WTC11 (cell line): ENCODE measurements at regions not wholly inside any gene's neighbourhood (a gene's known extent, or its start where the extent isn't known, plus 50 kb on each side); places are given as distances from the start of the nearest gene placed in this dataset.

ENCODE experiments used
- ATAC-seq: fragments of 200-7000 bp; cut with Tn5 transposase; 2 replicates; pipeline ENCODE4 v1.10.0; 2021; ENCODE audit warnings: mild to moderate bottlenecking, moderate library complexity
- CTCF ChIA-PET: fragments of 300-600 bp; sonication (Branson Sonifier 250); formaldehyde crosslinking; loops from one replicate; lab custom pipeline; 2021; ENCODE audit warnings: antibody characterized with exemption; lab: Charles Lee
- POLR2A ChIA-PET: fragments of 350-600 bp; sonication (Branson Sonifier 250); formaldehyde crosslinking; loops from one replicate; lab custom pipeline; 2021; ENCODE audit warnings: antibody characterized with exemption; lab: Charles Lee
- DNase-seq: peaks from one replicate; pipeline ENCODE4 v3.0.0; 2021; ENCODE audit warnings: low spot score
- H3K27ac Mint-ChIP-seq: 2 replicates; pipeline ENCODE4 v1.8.0; 2021; ENCODE audit warnings: mixed read lengths
- H3K27me3 Mint-ChIP-seq: 2 replicates; pipeline ENCODE4 v1.8.0; 2021; ENCODE audit warnings: low read depth, mild to moderate bottlenecking, moderate library complexity, mixed read lengths
- H3K36me3 Mint-ChIP-seq: 2 replicates; pipeline ENCODE4 v1.8.0; 2021; ENCODE audit warnings: mixed read lengths
- H3K4me1 Mint-ChIP-seq: 2 replicates; pipeline ENCODE4 v1.8.0; 2022; ENCODE audit warnings: mixed read lengths
- H3K4me3 Mint-ChIP-seq: 2 replicates; pipeline ENCODE4 v1.8.0; 2021; ENCODE audit warnings: mild to moderate bottlenecking, moderate library complexity, mixed read lengths
- H3K9me3 Mint-ChIP-seq: 2 replicates; pipeline ENCODE4 v1.8.0; 2021; ENCODE audit warnings: mixed read lengths
- GRHL2 ChIP-seq: fragments of 250-450 bp; sonication (Bioruptor Pico); IDR thresholded peaks from 2 replicates; pipeline ENCODE4 v1.8.0; 2022; ENCODE audit warnings: mild to moderate bottlenecking, moderate library complexity; ENCODE audit not compliant: insufficient replicate concordance, severe bottlenecking
- JAZF1 ChIP-seq: fragments of 250-450 bp; sonication (Bioruptor Pico); IDR thresholded peaks from 2 replicates; pipeline ENCODE4 v1.9.0; 2021; ENCODE audit warnings: moderate library complexity, mild to moderate bottlenecking, inconsistent platforms
- MYBL2 ChIP-seq: sonication (generic); formaldehyde crosslinking; IDR thresholded peaks from 2 replicates; pipeline ENCODE4 v1.8.1; 2023; ENCODE audit warnings: mild to moderate bottlenecking, moderate library complexity, missing genetic modification reagents
- NR2C2 ChIP-seq: sonication (generic); formaldehyde crosslinking; IDR thresholded peaks from 2 replicates; pipeline ENCODE4 v1.8.0; 2022; ENCODE audit warnings: mild to moderate bottlenecking, missing genetic modification reagents
- SOX15 ChIP-seq: fragments of 250-450 bp; sonication (Bioruptor Pico); IDR thresholded peaks from 2 replicates; pipeline ENCODE4 v1.9.0; 2021; ENCODE audit warnings: mild to moderate bottlenecking
- TEAD4 ChIP-seq: sonication (generic); formaldehyde crosslinking; IDR thresholded peaks from 2 replicates; pipeline ENCODE4 v1.8.0; 2022; ENCODE audit warnings: mild to moderate bottlenecking, missing genetic modification reagents
- ZNF121 ChIP-seq: sonication (generic); formaldehyde crosslinking; IDR thresholded peaks from 2 replicates; pipeline ENCODE4 v1.8.0; 2023; ENCODE audit warnings: missing genetic modification reagents
- ZNF138 ChIP-seq: sonication (generic); formaldehyde crosslinking; conservative IDR thresholded peaks from 2 replicates; pipeline ENCODE4 v1.8.1; 2022; ENCODE audit warnings: mild to moderate bottlenecking, moderate library complexity, missing genetic modification reagents
- ZNF219 ChIP-seq: sonication (generic); formaldehyde crosslinking; IDR thresholded peaks from 2 replicates; pipeline ENCODE4 v1.8.0; 2023; ENCODE audit warnings: missing genetic modification reagents, mild to moderate bottlenecking, borderline replicate concordance
- ZNF232 ChIP-seq: sonication (generic); formaldehyde crosslinking; IDR thresholded peaks from 2 replicates; pipeline ENCODE4 v1.8.0; 2022; ENCODE audit warnings: mild to moderate bottlenecking, missing genetic modification reagents
- ZNF396 ChIP-seq: fragments of 250-450 bp; sonication (Bioruptor Pico); IDR thresholded peaks from 2 replicates; pipeline ENCODE4 v1.8.0; 2021; ENCODE audit warnings: mild to moderate bottlenecking, moderate library complexity, borderline replicate concordance
- TF ChIP-seq, protein P1 (sequence below): sonication (generic); formaldehyde crosslinking; IDR thresholded peaks from 2 replicates; pipeline ENCODE4 v1.8.0; 2022; ENCODE audit warnings: mild to moderate bottlenecking, missing genetic modification reagents
- TF ChIP-seq, protein P2 (sequence below): fragments of 250-450 bp; sonication (Bioruptor Pico); IDR thresholded peaks from 2 replicates; pipeline ENCODE4 v1.9.0; 2021; ENCODE audit warnings: mild to moderate bottlenecking, borderline replicate concordance
- TF ChIP-seq, protein P3 (sequence below): sonication (generic); formaldehyde crosslinking; conservative IDR thresholded peaks from 2 replicates; pipeline ENCODE4 v1.8.1; 2022; ENCODE audit warnings: mild to moderate bottlenecking, missing genetic modification reagents
- TF ChIP-seq, protein P4 (sequence below): sonication (generic); formaldehyde crosslinking; IDR thresholded peaks from 2 replicates; pipeline ENCODE4 v1.8.0; 2023; ENCODE audit warnings: missing genetic modification reagents, mild to moderate bottlenecking, borderline replicate concordance
- TF ChIP-seq, protein P5 (sequence below): sonication (generic); formaldehyde crosslinking; IDR thresholded peaks from 2 replicates; pipeline ENCODE4 v1.8.1; 2023; ENCODE audit warnings: mild to moderate bottlenecking, missing genetic modification reagents, moderate library complexity
- TF ChIP-seq, protein P6 (sequence below): sonication (generic); formaldehyde crosslinking; IDR thresholded peaks from 2 replicates; pipeline ENCODE4 v1.8.1; 2022; ENCODE audit warnings: low read depth, mild to moderate bottlenecking, moderate library complexity, missing genetic modification reagents, borderline replicate concordance
- TF ChIP-seq, protein P7 (sequence below): sonication (generic); formaldehyde crosslinking; IDR thresholded peaks from 2 replicates; pipeline ENCODE4 v1.8.1; 2023; ENCODE audit warnings: mild to moderate bottlenecking, missing genetic modification reagents, borderline replicate concordance
- TF ChIP-seq, protein P8 (sequence below): sonication (generic); formaldehyde crosslinking; IDR thresholded peaks from 2 replicates; pipeline ENCODE4 v1.8.1; 2022; ENCODE audit warnings: missing genetic modification reagents, borderline replicate concordance

DNA sequence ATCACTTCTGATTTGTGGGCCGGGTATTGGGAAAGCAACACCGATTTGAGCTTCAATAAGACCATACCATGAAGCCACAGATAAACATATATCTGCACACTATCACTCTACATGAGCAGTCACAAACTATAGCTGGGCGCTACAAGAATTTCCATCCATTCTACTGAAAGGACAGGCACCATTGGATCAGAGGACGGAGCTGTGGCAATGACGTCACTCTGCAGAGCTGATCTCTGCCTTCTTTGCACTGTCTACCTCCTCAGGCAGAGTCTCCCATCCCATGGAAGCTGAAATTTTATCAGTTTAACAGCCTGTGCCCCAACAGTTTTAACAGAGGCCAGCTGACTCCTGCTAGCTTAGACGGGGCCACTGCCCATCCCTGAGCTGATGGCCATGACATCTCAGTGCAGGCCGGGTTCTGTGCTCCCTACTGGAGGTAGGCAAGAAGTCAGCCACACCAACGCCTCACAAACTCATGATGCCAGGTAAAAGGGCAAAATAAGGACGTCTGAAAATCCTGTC is 389.6 kb upstream of the SALL3 start:
- TF ChIP-seq SOX15: no peak
- TF ChIP-seq ZNF138: no peak
- TF ChIP-seq, protein P1, sequence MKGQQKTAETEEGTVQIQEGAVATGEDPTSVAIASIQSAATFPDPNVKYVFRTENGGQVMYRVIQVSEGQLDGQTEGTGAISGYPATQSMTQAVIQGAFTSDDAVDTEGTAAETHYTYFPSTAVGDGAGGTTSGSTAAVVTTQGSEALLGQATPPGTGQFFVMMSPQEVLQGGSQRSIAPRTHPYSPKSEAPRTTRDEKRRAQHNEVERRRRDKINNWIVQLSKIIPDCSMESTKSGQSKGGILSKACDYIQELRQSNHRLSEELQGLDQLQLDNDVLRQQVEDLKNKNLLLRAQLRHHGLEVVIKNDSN: no peak
- TF ChIP-seq ZNF232 (CRISPR knock-in tag): no peak
- TF ChIP-seq, protein P2, sequence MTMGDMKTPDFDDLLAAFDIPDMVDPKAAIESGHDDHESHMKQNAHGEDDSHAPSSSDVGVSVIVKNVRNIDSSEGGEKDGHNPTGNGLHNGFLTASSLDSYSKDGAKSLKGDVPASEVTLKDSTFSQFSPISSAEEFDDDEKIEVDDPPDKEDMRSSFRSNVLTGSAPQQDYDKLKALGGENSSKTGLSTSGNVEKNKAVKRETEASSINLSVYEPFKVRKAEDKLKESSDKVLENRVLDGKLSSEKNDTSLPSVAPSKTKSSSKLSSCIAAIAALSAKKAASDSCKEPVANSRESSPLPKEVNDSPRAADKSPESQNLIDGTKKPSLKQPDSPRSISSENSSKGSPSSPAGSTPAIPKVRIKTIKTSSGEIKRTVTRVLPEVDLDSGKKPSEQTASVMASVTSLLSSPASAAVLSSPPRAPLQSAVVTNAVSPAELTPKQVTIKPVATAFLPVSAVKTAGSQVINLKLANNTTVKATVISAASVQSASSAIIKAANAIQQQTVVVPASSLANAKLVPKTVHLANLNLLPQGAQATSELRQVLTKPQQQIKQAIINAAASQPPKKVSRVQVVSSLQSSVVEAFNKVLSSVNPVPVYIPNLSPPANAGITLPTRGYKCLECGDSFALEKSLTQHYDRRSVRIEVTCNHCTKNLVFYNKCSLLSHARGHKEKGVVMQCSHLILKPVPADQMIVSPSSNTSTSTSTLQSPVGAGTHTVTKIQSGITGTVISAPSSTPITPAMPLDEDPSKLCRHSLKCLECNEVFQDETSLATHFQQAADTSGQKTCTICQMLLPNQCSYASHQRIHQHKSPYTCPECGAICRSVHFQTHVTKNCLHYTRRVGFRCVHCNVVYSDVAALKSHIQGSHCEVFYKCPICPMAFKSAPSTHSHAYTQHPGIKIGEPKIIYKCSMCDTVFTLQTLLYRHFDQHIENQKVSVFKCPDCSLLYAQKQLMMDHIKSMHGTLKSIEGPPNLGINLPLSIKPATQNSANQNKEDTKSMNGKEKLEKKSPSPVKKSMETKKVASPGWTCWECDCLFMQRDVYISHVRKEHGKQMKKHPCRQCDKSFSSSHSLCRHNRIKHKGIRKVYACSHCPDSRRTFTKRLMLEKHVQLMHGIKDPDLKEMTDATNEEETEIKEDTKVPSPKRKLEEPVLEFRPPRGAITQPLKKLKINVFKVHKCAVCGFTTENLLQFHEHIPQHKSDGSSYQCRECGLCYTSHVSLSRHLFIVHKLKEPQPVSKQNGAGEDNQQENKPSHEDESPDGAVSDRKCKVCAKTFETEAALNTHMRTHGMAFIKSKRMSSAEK: no peak
- no peak for TF ChIP-seq GRHL2 (CRISPR knock-in tag)
- TF ChIP-seq, protein P3, sequence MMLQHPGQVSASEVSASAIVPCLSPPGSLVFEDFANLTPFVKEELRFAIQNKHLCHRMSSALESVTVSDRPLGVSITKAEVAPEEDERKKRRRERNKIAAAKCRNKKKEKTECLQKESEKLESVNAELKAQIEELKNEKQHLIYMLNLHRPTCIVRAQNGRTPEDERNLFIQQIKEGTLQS (CRISPR knock-in tag): no peak
- TF ChIP-seq, protein P4, sequence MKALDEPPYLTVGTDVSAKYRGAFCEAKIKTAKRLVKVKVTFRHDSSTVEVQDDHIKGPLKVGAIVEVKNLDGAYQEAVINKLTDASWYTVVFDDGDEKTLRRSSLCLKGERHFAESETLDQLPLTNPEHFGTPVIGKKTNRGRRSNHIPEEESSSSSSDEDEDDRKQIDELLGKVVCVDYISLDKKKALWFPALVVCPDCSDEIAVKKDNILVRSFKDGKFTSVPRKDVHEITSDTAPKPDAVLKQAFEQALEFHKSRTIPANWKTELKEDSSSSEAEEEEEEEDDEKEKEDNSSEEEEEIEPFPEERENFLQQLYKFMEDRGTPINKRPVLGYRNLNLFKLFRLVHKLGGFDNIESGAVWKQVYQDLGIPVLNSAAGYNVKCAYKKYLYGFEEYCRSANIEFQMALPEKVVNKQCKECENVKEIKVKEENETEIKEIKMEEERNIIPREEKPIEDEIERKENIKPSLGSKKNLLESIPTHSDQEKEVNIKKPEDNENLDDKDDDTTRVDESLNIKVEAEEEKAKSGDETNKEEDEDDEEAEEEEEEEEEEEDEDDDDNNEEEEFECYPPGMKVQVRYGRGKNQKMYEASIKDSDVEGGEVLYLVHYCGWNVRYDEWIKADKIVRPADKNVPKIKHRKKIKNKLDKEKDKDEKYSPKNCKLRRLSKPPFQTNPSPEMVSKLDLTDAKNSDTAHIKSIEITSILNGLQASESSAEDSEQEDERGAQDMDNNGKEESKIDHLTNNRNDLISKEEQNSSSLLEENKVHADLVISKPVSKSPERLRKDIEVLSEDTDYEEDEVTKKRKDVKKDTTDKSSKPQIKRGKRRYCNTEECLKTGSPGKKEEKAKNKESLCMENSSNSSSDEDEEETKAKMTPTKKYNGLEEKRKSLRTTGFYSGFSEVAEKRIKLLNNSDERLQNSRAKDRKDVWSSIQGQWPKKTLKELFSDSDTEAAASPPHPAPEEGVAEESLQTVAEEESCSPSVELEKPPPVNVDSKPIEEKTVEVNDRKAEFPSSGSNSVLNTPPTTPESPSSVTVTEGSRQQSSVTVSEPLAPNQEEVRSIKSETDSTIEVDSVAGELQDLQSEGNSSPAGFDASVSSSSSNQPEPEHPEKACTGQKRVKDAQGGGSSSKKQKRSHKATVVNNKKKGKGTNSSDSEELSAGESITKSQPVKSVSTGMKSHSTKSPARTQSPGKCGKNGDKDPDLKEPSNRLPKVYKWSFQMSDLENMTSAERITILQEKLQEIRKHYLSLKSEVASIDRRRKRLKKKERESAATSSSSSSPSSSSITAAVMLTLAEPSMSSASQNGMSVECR: no peak
- TF ChIP-seq, protein P5, sequence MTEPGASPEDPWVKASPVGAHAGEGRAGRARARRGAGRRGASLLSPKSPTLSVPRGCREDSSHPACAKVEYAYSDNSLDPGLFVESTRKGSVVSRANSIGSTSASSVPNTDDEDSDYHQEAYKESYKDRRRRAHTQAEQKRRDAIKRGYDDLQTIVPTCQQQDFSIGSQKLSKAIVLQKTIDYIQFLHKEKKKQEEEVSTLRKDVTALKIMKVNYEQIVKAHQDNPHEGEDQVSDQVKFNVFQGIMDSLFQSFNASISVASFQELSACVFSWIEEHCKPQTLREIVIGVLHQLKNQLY (CRISPR knock-in tag): no peak
- TF ChIP-seq JAZF1: no peak
- TF ChIP-seq, protein P6, sequence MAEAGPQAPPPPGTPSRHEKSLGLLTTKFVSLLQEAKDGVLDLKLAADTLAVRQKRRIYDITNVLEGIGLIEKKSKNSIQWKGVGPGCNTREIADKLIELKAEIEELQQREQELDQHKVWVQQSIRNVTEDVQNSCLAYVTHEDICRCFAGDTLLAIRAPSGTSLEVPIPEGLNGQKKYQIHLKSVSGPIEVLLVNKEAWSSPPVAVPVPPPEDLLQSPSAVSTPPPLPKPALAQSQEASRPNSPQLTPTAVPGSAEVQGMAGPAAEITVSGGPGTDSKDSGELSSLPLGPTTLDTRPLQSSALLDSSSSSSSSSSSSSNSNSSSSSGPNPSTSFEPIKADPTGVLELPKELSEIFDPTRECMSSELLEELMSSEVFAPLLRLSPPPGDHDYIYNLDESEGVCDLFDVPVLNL: no peak
- no peak for TF ChIP-seq ZNF121 (CRISPR knock-in tag)
- no peak for TF ChIP-seq TEAD4
- TF ChIP-seq, protein P7, sequence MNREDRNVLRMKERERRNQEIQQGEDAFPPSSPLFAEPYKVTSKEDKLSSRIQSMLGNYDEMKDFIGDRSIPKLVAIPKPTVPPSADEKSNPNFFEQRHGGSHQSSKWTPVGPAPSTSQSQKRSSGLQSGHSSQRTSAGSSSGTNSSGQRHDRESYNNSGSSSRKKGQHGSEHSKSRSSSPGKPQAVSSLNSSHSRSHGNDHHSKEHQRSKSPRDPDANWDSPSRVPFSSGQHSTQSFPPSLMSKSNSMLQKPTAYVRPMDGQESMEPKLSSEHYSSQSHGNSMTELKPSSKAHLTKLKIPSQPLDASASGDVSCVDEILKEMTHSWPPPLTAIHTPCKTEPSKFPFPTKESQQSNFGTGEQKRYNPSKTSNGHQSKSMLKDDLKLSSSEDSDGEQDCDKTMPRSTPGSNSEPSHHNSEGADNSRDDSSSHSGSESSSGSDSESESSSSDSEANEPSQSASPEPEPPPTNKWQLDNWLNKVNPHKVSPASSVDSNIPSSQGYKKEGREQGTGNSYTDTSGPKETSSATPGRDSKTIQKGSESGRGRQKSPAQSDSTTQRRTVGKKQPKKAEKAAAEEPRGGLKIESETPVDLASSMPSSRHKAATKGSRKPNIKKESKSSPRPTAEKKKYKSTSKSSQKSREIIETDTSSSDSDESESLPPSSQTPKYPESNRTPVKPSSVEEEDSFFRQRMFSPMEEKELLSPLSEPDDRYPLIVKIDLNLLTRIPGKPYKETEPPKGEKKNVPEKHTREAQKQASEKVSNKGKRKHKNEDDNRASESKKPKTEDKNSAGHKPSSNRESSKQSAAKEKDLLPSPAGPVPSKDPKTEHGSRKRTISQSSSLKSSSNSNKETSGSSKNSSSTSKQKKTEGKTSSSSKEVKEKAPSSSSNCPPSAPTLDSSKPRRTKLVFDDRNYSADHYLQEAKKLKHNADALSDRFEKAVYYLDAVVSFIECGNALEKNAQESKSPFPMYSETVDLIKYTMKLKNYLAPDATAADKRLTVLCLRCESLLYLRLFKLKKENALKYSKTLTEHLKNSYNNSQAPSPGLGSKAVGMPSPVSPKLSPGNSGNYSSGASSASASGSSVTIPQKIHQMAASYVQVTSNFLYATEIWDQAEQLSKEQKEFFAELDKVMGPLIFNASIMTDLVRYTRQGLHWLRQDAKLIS (CRISPR knock-in tag): no peak
- TF ChIP-seq, protein P8, sequence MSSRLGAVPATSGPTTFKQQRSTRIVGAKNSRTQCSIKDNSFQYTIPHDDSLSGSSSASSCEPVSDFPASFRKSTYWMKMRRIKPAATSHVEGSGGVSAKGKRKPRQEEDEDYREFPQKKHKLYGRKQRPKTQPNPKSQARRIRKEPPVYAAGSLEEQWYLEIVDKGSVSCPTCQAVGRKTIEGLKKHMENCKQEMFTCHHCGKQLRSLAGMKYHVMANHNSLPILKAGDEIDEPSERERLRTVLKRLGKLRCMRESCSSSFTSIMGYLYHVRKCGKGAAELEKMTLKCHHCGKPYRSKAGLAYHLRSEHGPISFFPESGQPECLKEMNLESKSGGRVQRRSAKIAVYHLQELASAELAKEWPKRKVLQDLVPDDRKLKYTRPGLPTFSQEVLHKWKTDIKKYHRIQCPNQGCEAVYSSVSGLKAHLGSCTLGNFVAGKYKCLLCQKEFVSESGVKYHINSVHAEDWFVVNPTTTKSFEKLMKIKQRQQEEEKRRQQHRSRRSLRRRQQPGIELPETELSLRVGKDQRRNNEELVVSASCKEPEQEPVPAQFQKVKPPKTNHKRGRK (CRISPR knock-in tag): no peak
- TF ChIP-seq ZNF219: no peak
- no peak for TF ChIP-seq MYBL2 (CRISPR knock-in tag)
- TF ChIP-seq NR2C2: no peak
- no peak for TF ChIP-seq ZNF396 (CRISPR knock-in tag)
- Mint-ChIP-seq H3K27ac (no peak overlapping the region), H3K4me1 (peaks cover 26% of the 10 kb centered on the region), H3K4me3 (no peak overlapping the region), H3K9me3 (peaks cover 34% of the 10 kb centered on the region), H3K36me3 (peaks cover 28% of the 10 kb centered on the region), H3K27me3 (no peaks in the 10 kb centered on the region)
- no peak for ATAC-seq
- CTCF ChIA-PET: interaction anchor here (1.1 to 1.3 kb wide), 2 partner anchors 9 to 69 kb away, joined by 3 to 4 read pairs; no protein-coding TSS in a partner anchor
- POLR2A ChIA-PET: no interaction called here
- DNase-seq: no peak
